GM12878 (cell line): ENCODE measurements at regions not wholly inside any gene's neighbourhood (a gene's known extent, or its start where the extent isn't known, plus 50 kb on each side); places are given as distances from the start of the nearest gene placed in this dataset.

ENCODE experiments used
- CBX5 ChIP-seq: sonication (generic); IDR thresholded peaks from 2 replicates; pipeline ENCODE4 v1.6.1; 2016; ENCODE audit warnings: low read depth, moderate library complexity, mild to moderate bottlenecking, inconsistent platforms
- CREB1 ChIP-seq: IDR thresholded peaks from 2 replicates; pipeline ENCODE4 v1.6.1; 2012; ENCODE audit warnings: low read depth, mild to moderate bottlenecking, inconsistent platforms
- CTCF ChIP-seq, 3 experiments: IDR thresholded peaks in 2 of 3; conservative IDR thresholded peaks in 1 of 3; 2 replicates each; pipeline ENCODE4 v1.5.1; 2011; ENCODE audit warnings: low read depth in 3 of 3, low read length in 3 of 3, mild to moderate bottlenecking in 3 of 3, control low read depth in 2 of 3, moderate library complexity in 2 of 3, inconsistent platforms in 1 of 3, mixed read lengths in 1 of 3; ENCODE audit not compliant: control insufficient read depth in 2 of 3, insufficient read depth in 1 of 3; ENCODE audit errors: extremely low read depth in 1 of 3
- FOS ChIP-seq: IDR thresholded peaks from 3 replicates; pipeline ENCODE4 v1.6.1; 2011; ENCODE audit warnings: borderline replicate concordance; ENCODE audit not compliant: insufficient read length; ENCODE audit errors: extremely low read depth
- NFIC ChIP-seq: IDR thresholded peaks from 2 replicates; pipeline ENCODE4 v1.6.1; 2012; ENCODE audit warnings: low read depth, mild to moderate bottlenecking, inconsistent platforms, low read length, moderate library complexity
- POLR2A ChIP-seq: IDR thresholded peaks from 2 replicates; pipeline ENCODE4 v1.6.1; 2011; ENCODE audit warnings: low read depth, mild to moderate bottlenecking, low read length
- POLR2AphosphoS5 ChIP-seq: IDR thresholded peaks from 2 replicates; pipeline ENCODE4 v1.6.1; 2011; ENCODE audit warnings: mild to moderate bottlenecking, low read length, inconsistent platforms
- SKIL ChIP-seq: fragments of 450-650 bp; IDR thresholded peaks from 2 replicates; pipeline ENCODE4 v1.6.1; 2017; ENCODE audit warnings: mild to moderate bottlenecking, low read depth, inconsistent platforms; ENCODE audit not compliant: poor library complexity, severe bottlenecking
- SMAD1 ChIP-seq: fragments of 450-650 bp; IDR thresholded peaks from 2 replicates; pipeline ENCODE4 v1.6.1; 2018; ENCODE audit warnings: mild to moderate bottlenecking, low read depth; ENCODE audit not compliant: partially characterized antibody
- SRF ChIP-seq, 2 experiments: IDR thresholded peaks; 2 replicates each; pipeline ENCODE4 v1.6.1; 2011; ENCODE audit warnings: low read depth in 2 of 2, low read length in 2 of 2, mild to moderate bottlenecking in 1 of 2, moderate library complexity in 1 of 2
- USF1 ChIP-seq: IDR thresholded peaks from 2 replicates; pipeline ENCODE4 v1.6.1; 2011; ENCODE audit warnings: borderline replicate concordance, low read depth, mild to moderate bottlenecking, moderate library complexity, mixed read lengths, low read length; ENCODE audit not compliant: insufficient read depth; ENCODE audit errors: extremely low read length
- WRNIP1 ChIP-seq: IDR thresholded peaks from 2 replicates; pipeline ENCODE4 v1.6.1; 2011; ENCODE audit warnings: low read depth, low read length, improper control_type of control experiment, borderline replicate concordance
- ZZZ3 ChIP-seq: IDR thresholded peaks from 2 replicates; pipeline ENCODE4 v1.6.1; 2011; ENCODE audit warnings: low read depth; ENCODE audit not compliant: control insufficient read depth, insufficient read length

- TF ChIP-seq USF1 (no peak), CBX5 (no peak), POLR2A (no peak), CTCF (IDR thresholded peaks at IDR 0.05 in 2 of 3, conservative IDR thresholded peaks at IDR 0.05 in 1 of 3; ENCODE audit: control insufficient read depth in 2 of 3, extremely low read depth in 1 of 3, insufficient read depth in 1 of 3, low read depth in 3 of 3, low read length in 3 of 3) (no peak), NFIC (no peak), SRF (IDR thresholded peaks at IDR 0.05; ENCODE audit: low read depth in 2 of 2, low read length in 2 of 2) (no peak), WRNIP1 (no peak), POLR2AphosphoS5 (no peak), CREB1 (no peak), FOS (no peak), ZZZ3 (no peak), SKIL (no peak), SMAD1 (no peak)
Observed at GRCh38 chr14:97894552-97894951, 1097.4 kb downstream of the VRK1 start.
